Lung (tissue), 11 donors: ENCODE measurements at regions not wholly inside any gene's neighbourhood (a gene's known extent, or its start where the extent isn't known, plus 50 kb on each side); places are given as distances from the start of the nearest gene placed in this dataset.

ENCODE experiments used
- ATAC-seq: fragments of 200-7000 bp; cut with Tn5 transposase; one replicate; pipeline ENCODE4 v1.9.1; 2020; ENCODE audit warnings: moderate number of reproducible peaks; ENCODE audit not compliant: insufficient read depth, low FRiP score
- DNase-seq, 3 donors: peaks; one replicate each; pipeline ENCODE4 v3.0.0-alpha.2; 2013 to 2017
- H3K27ac ChIP-seq, 2 donors: one replicate each; pipeline ENCODE4 v1.5.1; 2013; ENCODE audit warnings: mild to moderate bottlenecking in 2 of 2, moderate library complexity in 2 of 2, control low read depth in 1 of 2, inconsistent platforms in 1 of 2, low read depth in 1 of 2, low read length in 1 of 2
- H3K27me3 ChIP-seq, 3 donors: one replicate each; pipeline ENCODE4 v1.5.1; 2013; ENCODE audit warnings: low read length in 2 of 3; ENCODE audit not compliant: control insufficient read depth in 3 of 3, insufficient read depth in 3 of 3
- H3K36me3 ChIP-seq, 4 donors: one replicate each; pipeline ENCODE4 v1.5.1; 2013; ENCODE audit warnings: low read length in 4 of 4, mild to moderate bottlenecking in 1 of 4, moderate library complexity in 1 of 4; ENCODE audit not compliant: control insufficient read depth in 4 of 4, insufficient read depth in 4 of 4
- H3K4me1 ChIP-seq, 5 donors: one replicate each; pipeline ENCODE4 v1.5.1; 2013; ENCODE audit warnings: low read length in 5 of 5, mild to moderate bottlenecking in 2 of 5, moderate library complexity in 1 of 5; ENCODE audit not compliant: control insufficient read depth in 5 of 5, insufficient read depth in 5 of 5
- H3K4me3 ChIP-seq: one replicate; pipeline ENCODE4 v1.5.1; 2013; ENCODE audit warnings: mild to moderate bottlenecking, control low read depth, moderate library complexity
- H3K9ac ChIP-seq, 2 donors: one replicate each; pipeline ENCODE4 v1.5.1; 2013; ENCODE audit warnings: low read length in 2 of 2, control low read depth in 1 of 2; ENCODE audit not compliant: insufficient read depth in 1 of 2
- H3K9me3 ChIP-seq, 4 donors: one replicate each; pipeline ENCODE4 v1.5.1; 2013; ENCODE audit warnings: low read length in 3 of 4, mild to moderate bottlenecking in 1 of 4, moderate library complexity in 1 of 4; ENCODE audit not compliant: control insufficient read depth in 4 of 4, insufficient read depth in 3 of 4
- CTCF ChIP-seq: IDR thresholded peaks from 2 replicates; pipeline ENCODE4 v1.5.1; 2012; ENCODE audit warnings: mild to moderate bottlenecking; ENCODE audit errors: control extremely low read depth, extremely low read depth
- WGBS, 2 donors: extraction: QIAGEN DNeasy Blood & Tissue Kit; methylation state at CpG; one replicate each; pipeline ENCODE4 v1.1.7; 2013; 5-methylcytosine and 5-hydroxymethylcytosine counted together
- donor health status: control.
- donor health status: control.
- donor health status: Bipolar disorder and iron deficiency.
- donor health status: healthy.
- donor health status: DM: yes; HTN: yes; CAD: no.

- no peak for ATAC-seq
- Histone ChIP-seq H3K9me3 (no peaks in the 10 kb centered on the region), H3K4me1 (no peaks in the 10 kb centered on the region), H3K27ac (no peak overlapping the region), H3K36me3 (no peaks in the 10 kb centered on the region), H3K9ac (no peak overlapping the region), H3K4me3 (no peak overlapping the region), H3K27me3 (no peaks in the 10 kb centered on the region)
- DNase-seq: no peak
- 91 to 100% methylated on average over 1 of the region's 1 CpG for WGBS, 2 donors
- no peak for TF ChIP-seq CTCF
Measured at GRCh38 chr2:16742026-16742425, 76.4 kb upstream of the CYRIA start.

- DNase-seq (no peak), ATAC-seq (no peak)
- WGBS, 2 donors: 85% methylated on average over 3 of the region's 3 CpGs
- Histone ChIP-seq H3K27ac (no peak overlapping the region), H3K4me1 (no peaks in the 10 kb centered on the region), H3K36me3 (no peaks in the 10 kb centered on the region), H3K9ac (no peak overlapping the region), H3K27me3 (no peaks in the 10 kb centered on the region), H3K9me3 (no peaks in the 10 kb centered on the region), H3K4me3 (no peak overlapping the region)
- TF ChIP-seq CTCF: no peak
Measured at GRCh38 chr2:16741498-16741897, 75.9 kb upstream of the CYRIA start.

DNA sequence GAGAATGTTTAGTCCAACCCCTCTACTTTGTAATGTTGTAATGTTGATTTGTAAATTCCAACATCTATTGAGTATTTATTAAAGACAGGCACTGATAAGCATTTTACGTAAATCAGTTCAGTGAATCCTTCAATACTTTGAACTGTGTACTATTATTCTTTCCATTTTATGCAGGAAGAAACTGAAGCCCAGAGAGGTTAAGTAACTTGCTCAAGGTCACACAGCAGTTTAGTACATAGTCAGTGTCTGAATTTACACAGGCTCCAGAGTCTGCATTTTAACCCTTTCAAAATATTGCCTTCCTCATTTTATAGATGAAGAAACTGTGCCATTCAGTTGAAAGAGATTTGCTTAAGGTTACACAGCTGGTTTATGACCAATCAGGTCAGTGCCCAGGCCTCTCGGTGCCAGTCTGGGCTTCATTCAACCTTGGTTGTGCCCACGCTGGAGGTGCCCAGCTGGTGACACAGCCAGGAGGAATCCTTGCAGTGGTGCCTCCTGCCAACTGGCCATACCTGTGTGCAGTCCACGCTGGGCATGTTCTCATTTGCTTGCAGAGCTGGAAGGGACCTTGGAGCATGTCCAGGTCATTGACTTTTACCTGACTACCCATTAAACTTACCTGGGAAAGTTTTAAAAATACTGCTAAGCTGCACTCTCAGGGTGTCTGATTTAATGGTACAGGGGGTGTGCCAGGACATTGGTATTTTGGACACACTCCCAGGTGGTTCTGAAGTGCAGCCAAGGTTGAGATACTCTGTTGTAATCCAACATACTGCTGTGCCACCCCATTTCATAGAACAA, 74.3 kb upstream of the CYRIA start:
- Histone ChIP-seq H3K36me3 (no peaks in the 10 kb centered on the region), H3K9me3 (no peaks in the 10 kb centered on the region), H3K27me3 (no peaks in the 10 kb centered on the region), H3K27ac (no peak overlapping the region), H3K4me1 (no peaks in the 10 kb centered on the region), H3K4me3 (no peak overlapping the region), H3K9ac (no peak overlapping the region)
- no peak for DNase-seq
- peak; percentile 76 for ATAC-seq
- TF ChIP-seq CTCF: no peak
- 69 to 83% methylated on average over 4 of the region's 4 CpGs for whole genome bisulfite sequencing, 2 donors
